ENCODE measurements at regions not wholly inside any gene's neighbourhood (a gene's known extent, or its start where the extent isn't known, plus 50 kb on each side); places are given as distances from the start of the nearest gene placed in this dataset.

- intact Hi-C loops (cut with DNase I; ENCODE audit: low total_unique reads) = no loop called here
- no peak overlapping the region for H3K27ac ChIP-seq
- H3K4me3 ChIP-seq = no peak overlapping the region
- H3K4me1 ChIP-seq = no peaks in the 10 kb centered on the region
- TF ChIP-seq POLR2A (IDR thresholded peaks at IDR 0.05) = no peak
- TF ChIP-seq, protein P1, sequence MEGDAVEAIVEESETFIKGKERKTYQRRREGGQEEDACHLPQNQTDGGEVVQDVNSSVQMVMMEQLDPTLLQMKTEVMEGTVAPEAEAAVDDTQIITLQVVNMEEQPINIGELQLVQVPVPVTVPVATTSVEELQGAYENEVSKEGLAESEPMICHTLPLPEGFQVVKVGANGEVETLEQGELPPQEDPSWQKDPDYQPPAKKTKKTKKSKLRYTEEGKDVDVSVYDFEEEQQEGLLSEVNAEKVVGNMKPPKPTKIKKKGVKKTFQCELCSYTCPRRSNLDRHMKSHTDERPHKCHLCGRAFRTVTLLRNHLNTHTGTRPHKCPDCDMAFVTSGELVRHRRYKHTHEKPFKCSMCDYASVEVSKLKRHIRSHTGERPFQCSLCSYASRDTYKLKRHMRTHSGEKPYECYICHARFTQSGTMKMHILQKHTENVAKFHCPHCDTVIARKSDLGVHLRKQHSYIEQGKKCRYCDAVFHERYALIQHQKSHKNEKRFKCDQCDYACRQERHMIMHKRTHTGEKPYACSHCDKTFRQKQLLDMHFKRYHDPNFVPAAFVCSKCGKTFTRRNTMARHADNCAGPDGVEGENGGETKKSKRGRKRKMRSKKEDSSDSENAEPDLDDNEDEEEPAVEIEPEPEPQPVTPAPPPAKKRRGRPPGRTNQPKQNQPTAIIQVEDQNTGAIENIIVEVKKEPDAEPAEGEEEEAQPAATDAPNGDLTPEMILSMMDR (IDR thresholded peaks at IDR 0.05) = no peak
- no peak for DNase-seq
- no peaks in the 10 kb centered on the region for H3K36me3 ChIP-seq
- H3K9me3 ChIP-seq = no peaks in the 10 kb centered on the region
- H3K27me3 ChIP-seq = no peaks in the 10 kb centered on the region
Measured at GRCh38 chr5:66426259-66427138, 169.7 kb upstream of the MAST4 start.

- no peaks in the 10 kb centered on the region for H3K4me1 ChIP-seq
- no peak overlapping the region for H3K27ac ChIP-seq
- TF ChIP-seq, protein P1 (IDR thresholded peaks at IDR 0.05) = no peak
- no peak for TF ChIP-seq POLR2A (IDR thresholded peaks at IDR 0.05)
- no peak for DNase-seq
- H3K36me3 ChIP-seq = no peaks in the 10 kb centered on the region
- intact Hi-C loops (cut with DNase I; ENCODE audit: low total_unique reads) = no loop called here
- H3K27me3 ChIP-seq = no peaks in the 10 kb centered on the region
- no peaks in the 10 kb centered on the region for H3K9me3 ChIP-seq
- H3K4me3 ChIP-seq = no peak overlapping the region
Measured at GRCh38 chr5:66427139-66427442, 169.1 kb upstream of the MAST4 start.

DNA sequence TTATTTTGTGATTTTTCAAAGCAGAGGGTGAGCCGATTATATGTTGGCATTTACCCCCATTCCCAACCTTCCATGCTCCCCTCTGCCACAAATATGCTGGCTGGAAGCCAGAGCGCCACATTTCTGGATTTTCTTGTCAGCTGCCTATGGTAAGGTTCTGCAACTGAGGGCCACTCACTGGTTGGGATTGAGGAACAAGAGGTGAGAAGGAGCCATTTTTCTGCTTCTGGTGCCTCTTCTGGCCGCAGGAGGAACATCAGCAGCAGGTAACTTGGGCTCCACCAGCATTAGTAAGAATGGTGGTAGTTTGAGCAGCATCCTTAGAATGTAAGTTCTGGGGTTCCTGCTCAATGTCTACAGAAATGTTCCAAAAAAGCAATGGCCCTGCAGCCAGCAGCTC is 159.5 kb upstream of the MAST4 start:
- intact Hi-C loops (cut with DNase I; ENCODE audit: low total_unique reads) = no loop called here
- no peaks in the 10 kb centered on the region for H3K36me3 ChIP-seq
- H3K27me3 ChIP-seq = no peaks in the 10 kb centered on the region
- H3K27ac ChIP-seq = no peak overlapping the region
- no peak overlapping the region for H3K4me3 ChIP-seq
- H3K9me3 ChIP-seq = no peaks in the 10 kb centered on the region
- TF ChIP-seq, protein P1 (IDR thresholded peaks at IDR 0.05) = no peak
- no peak for TF ChIP-seq POLR2A (IDR thresholded peaks at IDR 0.05)
- no peak for DNase-seq
- peaks cover 0 to 6% of the 10 kb centered on the region in 2 donors for H3K4me1 ChIP-seq

DNA sequence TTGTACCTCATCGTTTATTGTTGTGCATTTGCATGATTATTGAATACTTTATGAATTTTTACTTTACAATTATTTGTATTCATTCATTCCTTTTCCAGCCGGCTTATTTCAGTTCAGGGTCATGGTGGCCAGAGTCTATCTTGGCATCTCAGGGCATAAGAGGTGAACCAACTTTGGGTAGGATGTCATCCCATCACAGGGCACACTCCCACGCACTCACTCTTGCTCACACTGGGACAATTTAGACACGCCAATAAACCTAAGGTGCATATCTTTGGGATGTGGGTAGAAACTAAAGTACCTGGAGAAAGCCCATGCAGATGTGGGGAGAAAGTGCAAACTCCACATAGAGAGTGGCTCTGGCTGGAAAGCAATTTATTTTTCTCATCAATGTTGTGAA is 158.1 kb upstream of the MAST4 start:
- H3K4me1 ChIP-seq = peaks cover 0 to 6% of the 10 kb centered on the region in 2 donors
- DNase-seq = no peak
- no peak overlapping the region for H3K4me3 ChIP-seq
- H3K27me3 ChIP-seq = no peaks in the 10 kb centered on the region
- H3K9me3 ChIP-seq = no peaks in the 10 kb centered on the region
- intact Hi-C loops (cut with DNase I; ENCODE audit: low total_unique reads) = no loop called here
- no peak for TF ChIP-seq POLR2A (IDR thresholded peaks at IDR 0.05)
- TF ChIP-seq, protein P1 (IDR thresholded peaks at IDR 0.05) = no peak
- H3K27ac ChIP-seq = no peak overlapping the region
- H3K36me3 ChIP-seq = no peaks in the 10 kb centered on the region

- Histone ChIP-seq H3K27me3 (no peaks in the 10 kb centered on the region), H3K27ac (no peak overlapping the region), H3K4me1 (peaks cover 0 to 6% of the 10 kb centered on the region in 2 donors), H3K9me3 (no peaks in the 10 kb centered on the region), H3K36me3 (no peaks in the 10 kb centered on the region), H3K4me3 (no peak overlapping the region)
- no peak for DNase-seq
- intact Hi-C loops (cut with DNase I; ENCODE audit: low total_unique reads) = no loop called here
- TF ChIP-seq, protein P1 (IDR thresholded peaks at IDR 0.05) = no peak
- TF ChIP-seq POLR2A (IDR thresholded peaks at IDR 0.05) = no peak
Measured at GRCh38 chr5:66438696-66439095, 157.5 kb upstream of the MAST4 start.

Data from uterus (tissue), 3 donors.